DOHH2 (cell line): ENCODE measurements at regions not wholly inside any gene's neighbourhood (a gene's known extent, or its start where the extent isn't known, plus 50 kb on each side); places are given as distances from the start of the nearest gene placed in this dataset.

Experiments
- EZH2phosphoT487 ChIP-seq: fragments of 200-600 bp; sonication (generic); IDR thresholded peaks from 2 replicates; pipeline ENCODE4 v1.6.1; 2017; ENCODE audit warnings: borderline replicate concordance, mild to moderate bottlenecking, antibody characterized with exemption, low read length, moderate library complexity, mixed read lengths
- TF ChIP-seq, protein P1 (sequence below): fragments of 200-600 bp; sonication (generic); IDR thresholded peaks from one replicate; pipeline ENCODE4 v1.5.1; 2014; ENCODE audit warnings: antibody characterized with exemption, mild to moderate bottlenecking, low read depth, low read length; ENCODE audit not compliant: poor library complexity, severe bottlenecking

DNA sequence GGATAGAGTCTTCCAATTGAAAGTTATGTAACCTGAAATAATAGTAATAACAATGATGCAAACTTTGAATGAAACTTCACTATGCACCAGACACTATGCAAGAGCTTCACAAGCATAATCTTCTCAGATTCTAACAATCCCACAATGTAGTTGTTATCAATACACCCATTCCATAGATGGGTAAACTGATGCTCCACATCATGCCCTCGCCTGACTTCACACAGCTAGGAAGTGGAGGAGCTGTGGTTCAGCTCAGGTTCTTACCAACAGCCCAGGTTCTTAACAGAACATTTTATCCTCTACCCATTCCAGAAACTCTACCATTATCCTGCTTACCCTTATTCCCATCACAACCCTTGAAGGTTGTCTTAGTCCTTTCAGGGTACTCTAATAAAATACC lies 50.4 kb upstream of the HMGXB4 start:
- TF ChIP-seq, protein P1, sequence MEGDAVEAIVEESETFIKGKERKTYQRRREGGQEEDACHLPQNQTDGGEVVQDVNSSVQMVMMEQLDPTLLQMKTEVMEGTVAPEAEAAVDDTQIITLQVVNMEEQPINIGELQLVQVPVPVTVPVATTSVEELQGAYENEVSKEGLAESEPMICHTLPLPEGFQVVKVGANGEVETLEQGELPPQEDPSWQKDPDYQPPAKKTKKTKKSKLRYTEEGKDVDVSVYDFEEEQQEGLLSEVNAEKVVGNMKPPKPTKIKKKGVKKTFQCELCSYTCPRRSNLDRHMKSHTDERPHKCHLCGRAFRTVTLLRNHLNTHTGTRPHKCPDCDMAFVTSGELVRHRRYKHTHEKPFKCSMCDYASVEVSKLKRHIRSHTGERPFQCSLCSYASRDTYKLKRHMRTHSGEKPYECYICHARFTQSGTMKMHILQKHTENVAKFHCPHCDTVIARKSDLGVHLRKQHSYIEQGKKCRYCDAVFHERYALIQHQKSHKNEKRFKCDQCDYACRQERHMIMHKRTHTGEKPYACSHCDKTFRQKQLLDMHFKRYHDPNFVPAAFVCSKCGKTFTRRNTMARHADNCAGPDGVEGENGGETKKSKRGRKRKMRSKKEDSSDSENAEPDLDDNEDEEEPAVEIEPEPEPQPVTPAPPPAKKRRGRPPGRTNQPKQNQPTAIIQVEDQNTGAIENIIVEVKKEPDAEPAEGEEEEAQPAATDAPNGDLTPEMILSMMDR, result no peak
- TF ChIP-seq EZH2phosphoT487, result no peak
